Stimulated activated CD4-positive, alpha-beta T cell treated with anti-CD3 and anti-CD28 coated beads, TNF-alpha, amount 100 ng/mL, for 24 hours (primary cell): ENCODE measurements at regions not wholly inside any gene's neighbourhood (a gene's known extent, or its start where the extent isn't known, plus 50 kb on each side); places are given as distances from the start of the nearest gene placed in this dataset.
"Not testable (repeated sequence)": the region's sequence is repeated elsewhere in the genome, so short reads cannot be mapped to it uniquely, and the experiment has no call there.

ENCODE experiments used
- DNase-seq, 3 experiments: peaks; one replicate each; pipeline ENCODE4 v3.0.0-alpha.2; 2020; ENCODE audit warnings: low read depth in 3 of 3

DNA sequence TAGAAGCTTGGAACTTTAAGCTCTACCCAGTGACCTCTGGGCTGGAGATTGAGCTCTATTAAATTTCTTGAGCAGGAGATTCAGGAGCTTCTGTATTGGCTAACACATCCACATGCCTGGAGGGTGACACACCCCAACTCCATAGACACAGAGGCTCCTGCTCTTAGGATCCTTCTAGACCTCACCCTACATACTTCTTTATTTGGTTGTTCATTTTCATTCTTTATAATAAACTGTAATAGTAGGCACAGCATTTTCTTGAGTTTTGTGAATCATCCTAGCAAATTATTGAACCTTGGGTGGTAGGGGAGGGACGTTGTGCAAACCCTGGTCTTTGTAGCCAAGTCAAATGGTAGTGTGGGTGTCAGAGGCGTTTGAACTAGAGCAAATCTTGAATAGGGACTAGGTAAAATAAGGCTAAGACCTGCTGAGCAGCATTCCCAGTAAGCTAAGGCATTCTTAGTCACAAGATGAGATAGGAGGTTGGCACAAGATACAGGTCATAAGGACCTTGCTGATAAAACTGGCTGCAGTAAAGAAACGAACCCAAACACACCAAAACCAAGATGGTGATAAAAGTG lies 323.8 kb upstream of the GALNT5 start:
- no peak for DNase-seq

DNA sequence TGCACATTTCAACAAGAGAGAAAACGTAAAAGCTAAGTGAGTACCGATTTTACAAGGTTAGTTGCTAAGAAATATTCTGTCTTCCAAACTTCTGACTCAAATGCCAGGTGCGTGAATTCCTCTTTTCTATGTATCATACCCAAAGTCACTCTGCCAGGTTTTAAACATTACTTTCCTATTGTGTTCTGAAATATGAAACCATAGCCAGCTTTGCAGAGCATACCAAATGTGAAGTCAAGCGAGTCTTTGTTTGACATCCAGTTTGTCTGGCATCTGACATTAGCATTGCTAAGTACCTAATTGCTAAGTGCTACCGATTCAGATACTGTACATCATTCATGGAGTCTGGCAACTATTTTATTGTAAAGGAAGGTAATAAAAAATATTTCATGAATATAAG lies 321.9 kb upstream of the GALNT5 start:
- DNase-seq, result no peak

GRCh38 chr2:156937430-156937829 lies 320.1 kb upstream of the GALNT5 start:
- DNase-seq, result no peak

GRCh38 chr2:156944871-156945270 lies 312.6 kb upstream of the GALNT5 start:
- DNase-seq, result no peak

DNA sequence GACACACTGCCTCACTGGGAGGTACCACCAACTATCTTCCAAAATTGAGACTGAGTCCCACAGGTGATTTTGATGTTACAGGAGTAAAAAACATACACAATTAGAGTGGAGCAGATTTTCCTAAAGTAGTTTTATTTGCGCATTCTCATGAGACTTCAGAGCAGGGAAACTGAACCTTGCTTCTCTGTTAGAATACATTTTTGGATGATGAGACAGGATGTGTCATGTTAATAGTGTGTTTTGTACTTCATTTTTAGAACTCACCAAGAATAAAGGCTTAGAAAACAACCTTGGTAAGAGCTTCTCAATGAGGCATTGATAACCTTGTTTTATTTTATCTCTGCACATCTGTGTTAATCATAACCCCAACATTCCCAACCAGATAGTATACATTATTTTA lies 310.2 kb upstream of the GALNT5 start:
- no peak for DNase-seq

DNA sequence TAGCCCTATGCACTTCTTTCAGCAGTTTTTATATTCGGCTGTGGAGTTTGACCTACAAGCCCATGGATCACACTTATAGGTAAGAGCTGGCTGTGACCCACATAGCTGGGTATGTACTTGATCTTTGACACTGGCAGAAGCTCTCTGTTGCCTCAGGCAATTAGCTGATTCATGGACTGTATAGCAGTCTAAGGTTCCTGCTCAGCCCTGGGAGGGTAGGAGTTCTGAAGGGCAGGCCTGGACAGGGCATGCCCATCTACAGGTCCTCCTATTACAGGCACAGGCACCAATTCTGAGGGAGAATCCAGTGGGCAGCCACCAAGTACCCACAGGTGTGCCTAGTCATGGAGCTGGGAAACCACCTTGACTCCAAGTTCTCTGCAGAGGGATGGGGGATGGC lies 301.8 kb upstream of the GALNT5 start:
- DNase-seq, result no peak

GRCh38 chr2:156956161-156956560 lies 301.3 kb upstream of the GALNT5 start:
- no peak for DNase-seq

DNA sequence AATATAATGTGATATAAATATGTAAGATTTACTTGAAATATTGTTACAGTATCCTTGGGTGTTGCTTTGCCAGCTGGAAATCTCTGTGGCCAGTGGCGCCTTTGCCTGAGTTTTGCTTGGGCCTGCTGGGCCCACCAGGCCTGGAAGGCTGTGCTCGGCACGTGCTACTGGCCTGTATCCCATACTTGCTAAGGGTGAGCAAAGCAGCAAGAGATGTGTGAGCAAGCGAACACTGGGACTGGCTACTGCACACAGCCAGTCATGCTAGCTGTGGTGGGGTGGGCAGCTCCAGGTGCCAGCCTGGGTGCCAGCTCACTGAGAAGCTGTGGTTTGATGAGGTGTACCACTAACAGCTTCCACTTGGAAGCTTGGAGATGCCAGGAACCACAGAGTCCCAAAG lies 299.1 kb upstream of the GALNT5 start:
- no peak for DNase-seq

GRCh38 chr2:156959481-156959880 lies 298.0 kb upstream of the GALNT5 start:
- no peak for DNase-seq

- no peak for DNase-seq
Measured at GRCh38 chr2:156982615-156983014, 274.9 kb upstream of the GALNT5 start.

- DNase-seq, result no peak
Measured at GRCh38 chr2:156986339-156986988, 271.0 kb upstream of the GALNT5 start.

DNA sequence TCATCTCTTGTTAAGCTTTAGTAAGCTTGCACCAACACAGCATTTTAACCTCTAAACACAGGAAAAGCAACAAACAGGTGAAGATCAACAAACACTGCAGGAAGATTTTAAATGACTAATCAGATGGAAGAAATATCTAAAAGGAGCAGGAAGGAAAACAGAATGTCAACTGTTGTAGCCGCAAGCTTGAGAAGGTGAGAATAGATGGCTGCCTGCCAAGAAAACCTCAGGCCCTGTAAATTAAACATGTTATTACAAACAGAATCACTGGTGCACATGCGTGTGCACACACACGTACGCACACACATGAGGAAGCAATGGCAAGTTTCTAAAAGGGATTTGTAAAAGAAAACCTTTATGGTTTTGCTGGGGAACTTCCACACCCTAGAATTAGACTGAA lies 257.8 kb upstream of the GALNT5 start:
- no peak for DNase-seq

DNA sequence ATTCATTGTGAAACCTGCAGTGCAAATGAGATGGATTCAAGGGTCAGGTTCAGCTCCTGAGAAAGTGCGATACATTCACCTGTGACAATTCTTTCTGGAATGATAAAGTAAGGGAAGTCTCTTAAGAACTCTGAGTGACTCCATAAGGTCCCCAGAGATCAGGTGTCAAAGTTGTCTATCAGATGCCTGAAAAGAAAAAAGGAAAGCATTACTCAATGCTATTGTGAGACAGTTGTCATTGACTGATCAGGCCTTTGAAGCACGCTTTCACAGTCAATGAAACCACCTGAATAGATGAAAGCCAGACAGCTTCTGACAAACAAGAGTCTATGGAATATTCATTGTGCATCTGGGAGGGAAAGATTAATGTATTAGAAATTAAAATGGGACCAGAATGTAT lies 252.7 kb upstream of the GALNT5 start:
- DNase-seq, result no peak

DNA sequence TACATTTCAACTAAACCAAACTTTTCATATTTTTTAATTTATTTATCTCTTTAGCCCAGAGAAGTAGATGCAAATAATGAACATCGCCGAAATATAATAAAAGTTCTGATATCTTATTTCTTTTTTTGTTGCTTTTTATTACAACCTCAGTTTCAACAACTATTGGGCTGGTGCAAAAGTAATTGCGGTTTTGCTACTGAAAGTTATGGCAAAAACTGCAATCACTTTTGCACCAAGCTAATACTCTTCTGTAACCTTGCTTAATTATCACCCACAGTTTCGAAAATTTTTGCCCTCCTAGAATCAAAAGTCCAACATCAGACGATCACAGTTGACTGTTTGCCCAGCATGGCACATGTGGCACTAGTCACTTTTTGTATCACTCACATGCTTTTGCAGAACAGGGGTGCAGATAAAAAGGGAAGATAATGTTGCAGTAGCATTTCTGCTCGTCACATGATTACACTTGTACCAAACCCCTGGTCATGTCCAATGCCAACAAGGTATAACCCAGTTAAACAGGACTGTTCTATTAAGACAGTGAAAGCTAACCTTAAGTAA lies 242.4 kb upstream of the GALNT5 start:
- no peak for DNase-seq

DNA sequence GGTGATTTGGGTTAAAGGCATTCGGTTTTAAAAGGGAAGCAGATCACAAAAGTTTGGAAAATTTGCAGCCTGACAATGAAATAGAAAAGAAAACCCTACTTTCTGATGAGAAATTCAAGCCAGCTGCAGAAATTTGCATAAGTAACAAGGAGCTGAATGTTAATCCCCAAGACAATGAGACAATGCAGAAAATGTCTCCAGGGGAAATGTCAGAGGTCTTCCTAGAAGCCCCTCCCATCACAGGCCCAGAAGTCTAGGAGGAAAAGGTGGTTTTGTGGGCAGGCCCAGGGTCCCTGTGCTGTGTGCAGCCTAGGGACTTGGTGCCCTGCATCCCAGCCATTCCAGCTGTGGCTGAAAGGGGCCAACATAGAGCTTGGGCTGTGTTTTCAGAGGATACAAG lies 234.2 kb upstream of the GALNT5 start:
- not testable (repeated sequence) for DNase-seq

DNA sequence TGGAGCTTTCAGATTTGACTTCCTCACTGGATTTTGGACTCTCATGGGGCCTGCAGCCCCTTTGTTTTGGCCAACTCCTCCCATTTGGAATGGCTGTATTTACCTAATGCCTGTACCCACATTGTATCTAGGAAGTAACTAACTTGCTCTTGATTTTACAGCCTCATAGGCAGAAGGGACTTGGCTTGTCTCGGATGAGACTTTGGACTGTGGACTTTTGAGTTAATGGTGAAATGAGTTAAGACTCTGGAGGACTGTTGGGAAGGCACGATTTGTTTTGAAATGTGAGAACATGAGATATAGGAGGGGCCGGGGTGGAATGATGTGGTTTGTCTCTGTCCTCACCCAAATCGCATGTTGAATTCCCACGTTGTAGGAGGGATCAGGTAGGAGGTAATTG lies 233.4 kb upstream of the GALNT5 start:
- no peak for DNase-seq

GRCh38 chr2:157032017-157032416 lies 225.5 kb upstream of the GALNT5 start:
- no peak for DNase-seq

- no peak for DNase-seq
Measured at GRCh38 chr2:157036726-157037125, 220.8 kb upstream of the GALNT5 start.

DNA sequence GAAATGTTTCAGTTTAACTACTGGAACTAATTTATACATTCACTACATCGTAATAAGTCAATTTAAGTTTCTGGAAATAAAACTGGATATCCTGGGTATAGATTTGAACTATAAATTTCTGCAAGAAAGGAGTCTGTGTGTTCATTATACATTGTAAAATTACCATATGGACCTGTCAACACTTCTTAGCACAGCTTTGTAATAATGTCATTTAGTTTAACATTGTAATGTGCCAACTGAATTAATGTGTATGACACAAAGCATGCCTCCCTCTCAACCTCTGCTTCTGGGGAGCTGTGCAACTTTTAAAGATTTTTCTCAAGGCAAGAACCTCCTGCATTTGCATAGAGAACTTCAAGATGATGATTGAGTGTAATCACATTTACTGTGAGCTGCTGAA lies 213.7 kb upstream of the GALNT5 start:
- no peak for DNase-seq

DNA sequence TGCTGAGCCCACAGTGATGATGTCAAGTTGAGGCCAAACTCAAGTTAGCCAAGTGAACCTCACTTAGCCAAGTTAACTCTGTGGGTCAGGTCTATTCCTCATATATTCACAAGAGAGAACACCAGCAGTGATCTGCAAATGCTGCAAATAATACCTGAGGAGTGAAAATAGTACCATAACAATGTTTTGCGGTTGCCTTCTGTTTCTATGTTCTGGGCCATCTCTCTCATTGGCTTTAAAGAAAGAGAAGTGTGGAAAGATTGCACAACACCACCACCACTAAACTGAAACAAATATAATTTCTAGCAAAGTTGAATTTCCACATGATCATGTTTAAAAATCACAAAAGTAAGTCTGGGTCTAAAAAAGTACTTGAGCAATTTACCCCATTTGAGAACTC lies 211.1 kb upstream of the GALNT5 start:
- no peak for DNase-seq

DNA sequence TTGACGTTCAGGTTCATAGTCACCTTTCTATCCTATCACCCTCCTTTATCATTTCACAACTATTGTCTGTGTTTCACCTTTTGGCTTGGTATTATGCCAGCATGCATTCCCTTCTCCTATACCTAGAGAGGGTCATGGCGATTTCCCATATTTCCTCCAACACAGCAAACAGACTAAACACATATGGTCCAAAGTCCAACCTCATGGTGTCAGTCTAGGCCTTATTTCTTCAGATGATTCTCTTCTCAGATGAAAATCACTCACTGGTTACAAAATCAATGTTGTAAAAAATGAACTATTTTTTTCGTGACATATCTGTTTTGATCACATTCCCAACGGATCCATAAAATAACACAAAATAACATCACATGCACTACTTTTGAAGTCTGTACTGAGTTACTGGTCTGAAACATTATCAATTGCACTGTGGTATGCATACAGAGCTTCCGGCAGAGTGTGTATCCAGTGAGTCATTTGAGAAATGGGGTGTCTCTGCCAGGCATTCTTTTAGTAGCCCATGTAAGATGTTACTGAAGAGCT lies 204.8 kb upstream of the GALNT5 start:
- DNase-seq, result no peak

GRCh38 chr2:157053876-157054275 lies 203.6 kb upstream of the GALNT5 start:
- no peak for DNase-seq

DNA sequence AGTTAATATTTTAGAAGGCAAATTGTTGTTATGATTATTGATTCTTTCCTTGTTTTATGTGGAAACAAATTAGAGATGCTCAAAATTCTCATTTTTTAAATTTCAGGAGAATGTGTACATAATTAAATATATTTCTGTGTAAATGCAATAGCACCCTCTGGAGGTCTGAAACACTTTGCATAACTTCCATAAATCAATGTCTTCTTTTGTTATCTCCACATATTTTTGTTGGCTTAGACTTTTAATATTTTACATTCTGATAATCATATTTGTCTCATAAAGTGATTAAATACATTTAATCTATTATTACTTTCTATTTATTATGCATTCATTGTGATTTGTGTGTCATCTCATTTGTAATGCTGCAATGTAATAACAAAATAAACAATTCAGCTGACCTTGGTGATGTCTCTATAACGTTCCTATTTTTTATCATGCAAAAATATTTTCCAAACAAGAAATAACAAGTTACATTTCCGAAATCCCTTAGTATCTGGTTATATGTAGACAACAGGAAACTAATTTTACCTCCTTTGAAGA lies 201.8 kb upstream of the GALNT5 start:
- no peak for DNase-seq
